ENCODE measurements at regions not wholly inside any gene's neighbourhood (a gene's known extent, or its start where the extent isn't known, plus 50 kb on each side); places are given as distances from the start of the nearest gene placed in this dataset.
"Not testable (repeated sequence)": the region's sequence is repeated elsewhere in the genome, so short reads cannot be mapped to it uniquely, and the experiment has no call there.

DNA sequence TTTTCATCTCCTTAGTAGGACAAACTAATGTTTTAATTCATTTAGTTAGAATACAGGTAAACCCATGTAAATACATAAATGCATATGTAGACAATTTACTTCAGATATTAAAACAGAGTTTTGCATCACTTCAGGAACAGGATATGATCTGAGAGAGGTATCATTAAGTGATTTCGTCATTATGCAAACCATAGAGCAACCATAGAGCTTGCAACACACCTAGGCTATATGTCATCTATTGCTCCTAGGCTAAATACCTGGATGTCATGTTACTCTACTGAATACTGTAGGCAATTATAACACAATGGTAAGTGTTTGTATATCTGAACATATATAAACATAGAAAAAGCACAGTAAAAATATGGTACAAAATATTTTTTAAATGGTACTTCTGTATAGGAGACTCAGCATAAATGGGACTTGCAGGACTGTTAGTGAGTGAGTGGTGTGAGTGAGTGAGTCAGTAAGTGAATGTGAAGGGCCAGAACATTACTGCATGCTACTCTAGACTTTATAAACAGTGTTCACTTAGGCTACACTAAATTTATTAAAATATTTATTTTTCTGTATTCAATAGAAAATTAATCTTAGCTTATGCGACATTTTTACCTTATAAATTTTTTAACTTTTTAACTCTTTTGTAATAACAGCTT, 1377.5 kb upstream of the CDH9 start:
- DNase-seq = no peak

DNA sequence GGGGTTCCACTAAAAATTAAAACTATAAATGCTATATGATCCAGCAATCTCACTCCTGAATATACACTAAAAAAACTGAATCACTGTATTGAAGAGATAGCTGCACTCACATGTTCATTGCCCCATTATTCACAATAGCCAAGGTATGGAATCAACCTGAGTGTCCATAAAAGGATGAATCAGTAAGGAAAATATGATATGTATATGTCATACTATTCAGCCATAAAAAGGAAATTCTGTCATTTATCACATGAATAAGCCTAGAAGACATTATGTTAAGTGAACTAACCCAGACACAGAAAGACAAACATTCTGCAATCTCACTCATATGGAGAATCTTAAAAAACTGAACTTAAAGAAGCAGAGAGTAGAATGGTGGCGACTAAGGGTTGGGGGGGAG, 1376.2 kb upstream of the CDH9 start:
- no peak for DNase-seq

DNA sequence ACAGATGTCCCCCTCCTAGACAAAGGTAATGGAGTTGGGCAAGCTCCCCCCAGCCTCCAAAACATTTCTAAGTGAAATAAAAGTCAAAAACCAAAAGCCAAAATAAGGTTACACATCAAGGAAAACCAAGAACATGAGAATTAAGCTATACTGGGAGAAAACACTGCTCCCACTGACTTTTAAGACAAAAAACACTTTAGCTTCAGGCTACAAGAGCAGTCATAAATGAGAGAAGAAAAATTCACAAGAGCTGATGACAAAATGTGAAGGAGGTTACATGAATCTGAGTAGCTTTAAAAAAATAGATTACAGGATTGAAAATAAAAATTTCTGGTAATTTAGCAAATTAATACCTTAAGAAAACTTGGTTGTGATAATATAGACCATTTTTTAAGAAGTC, 1370.3 kb upstream of the CDH9 start:
- no peak for DNase-seq

DNA sequence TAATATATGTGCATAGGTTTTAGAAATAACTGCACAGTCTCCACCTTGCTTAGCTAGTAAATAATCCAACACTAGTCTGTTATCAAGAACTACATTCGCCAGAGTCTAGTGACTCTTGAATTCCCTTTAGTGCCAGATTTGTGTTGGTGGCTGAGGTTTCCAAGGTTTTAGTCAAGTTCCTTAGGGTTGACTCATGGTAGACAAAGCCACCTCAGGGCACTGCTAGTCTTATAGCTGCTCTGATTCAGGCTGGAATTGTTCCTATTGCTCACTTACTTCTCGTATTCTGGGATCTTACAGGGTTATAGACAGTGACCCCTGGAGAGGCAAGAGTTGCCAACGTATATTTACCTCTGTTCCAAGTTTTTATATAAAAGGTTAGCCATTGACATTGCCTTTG, 1369.8 kb upstream of the CDH9 start:
- no peak for DNase-seq

- no peak for DNase-seq
These were observed 1366.1 kb upstream of the CDH9 start for GRCh38 chr5:28404363-28405071.

DNA sequence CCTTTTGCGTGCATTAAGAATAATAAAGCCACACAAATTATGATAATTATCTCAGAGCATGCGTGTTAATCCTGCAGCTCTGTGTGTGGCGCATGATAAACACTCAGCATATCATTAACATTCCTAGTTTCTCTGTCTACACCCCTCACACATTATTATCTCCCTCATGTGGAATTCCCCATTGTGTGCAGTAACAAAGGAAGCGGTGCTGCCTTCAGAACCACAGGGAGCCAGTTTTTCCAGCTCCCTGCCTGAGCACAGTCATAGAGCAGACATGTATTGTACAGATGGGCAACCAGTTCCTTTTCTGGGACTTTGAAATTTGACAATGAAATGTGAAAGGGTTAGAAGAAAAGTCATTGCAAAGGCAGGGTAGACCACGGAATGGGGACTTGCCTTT, 1365.5 kb upstream of the CDH9 start:
- no peak for DNase-seq

GRCh38 chr5:28402590-28403301, 1364.4 kb upstream of the CDH9 start:
- DNase-seq = no peak

GRCh38 chr5:28400076-28400475, 1361.7 kb upstream of the CDH9 start:
- no peak for DNase-seq

GRCh38 chr5:28399211-28399610, 1360.8 kb upstream of the CDH9 start:
- no peak for DNase-seq

DNA sequence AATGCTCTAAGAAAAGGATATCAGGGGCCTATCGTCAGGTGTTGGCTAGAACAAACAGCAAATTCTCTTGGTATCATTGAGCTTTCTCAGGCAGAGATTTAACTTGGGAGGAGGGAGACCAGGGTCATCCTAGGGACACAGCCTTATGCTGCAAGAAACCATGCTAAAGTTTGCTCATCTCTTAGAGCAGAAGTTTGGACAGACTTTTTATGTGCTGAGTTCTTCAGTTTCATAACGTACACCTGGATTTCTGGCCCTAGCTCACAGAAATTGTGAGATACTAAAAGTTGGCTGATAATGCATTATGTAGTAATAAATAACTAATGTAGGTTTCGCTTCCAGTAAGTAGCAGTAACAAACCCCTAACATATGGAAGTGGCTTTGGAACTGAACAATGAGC, 1359.8 kb upstream of the CDH9 start:
- no peak for DNase-seq

GRCh38 chr5:28397502-28397941, 1359.1 kb upstream of the CDH9 start:
- no peak for DNase-seq

DNA sequence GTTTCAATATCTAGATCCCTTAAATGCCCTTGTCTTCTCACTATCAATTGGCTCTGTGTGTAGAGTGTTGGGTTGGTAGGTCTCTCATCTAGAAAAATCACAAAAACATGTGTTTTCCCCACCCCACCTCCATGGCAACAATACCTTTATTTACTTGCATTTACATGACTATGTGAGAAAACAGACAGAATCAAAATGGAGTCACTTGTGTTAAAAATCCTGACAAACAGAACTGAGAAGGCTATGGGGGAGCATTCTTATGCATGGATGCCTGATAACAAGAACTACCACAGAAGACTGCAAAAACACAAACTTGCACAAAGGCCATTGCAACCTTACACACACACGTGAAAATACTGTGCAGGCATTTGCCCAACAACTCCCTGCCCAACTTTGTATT, 1352.9 kb upstream of the CDH9 start:
- no peak for DNase-seq

- DNase-seq = no peak
These were observed 1352.0 kb upstream of the CDH9 start for GRCh38 chr5:28390341-28390740.

GRCh38 chr5:28389727-28390126, 1351.3 kb upstream of the CDH9 start:
- not testable (repeated sequence) for DNase-seq

DNA sequence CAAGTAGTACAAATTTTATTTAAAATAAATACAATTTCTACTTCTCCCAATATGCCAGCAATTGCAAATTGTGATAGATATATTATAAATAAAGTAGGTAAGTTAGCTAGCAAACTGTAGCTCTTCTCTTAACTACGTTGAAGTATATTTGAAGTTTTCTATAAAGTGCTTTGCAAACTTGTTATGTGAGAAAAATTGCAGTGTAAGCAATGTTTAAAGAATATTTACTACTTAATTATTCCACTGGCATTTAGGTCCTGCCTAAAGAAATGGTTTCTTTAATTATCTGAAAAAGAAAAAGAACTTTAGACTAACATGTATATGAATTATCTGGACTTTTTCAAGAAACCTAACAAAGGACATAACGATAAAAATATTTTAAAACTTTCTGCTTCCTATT, 1350.0 kb upstream of the CDH9 start:
- no peak for DNase-seq

DNA sequence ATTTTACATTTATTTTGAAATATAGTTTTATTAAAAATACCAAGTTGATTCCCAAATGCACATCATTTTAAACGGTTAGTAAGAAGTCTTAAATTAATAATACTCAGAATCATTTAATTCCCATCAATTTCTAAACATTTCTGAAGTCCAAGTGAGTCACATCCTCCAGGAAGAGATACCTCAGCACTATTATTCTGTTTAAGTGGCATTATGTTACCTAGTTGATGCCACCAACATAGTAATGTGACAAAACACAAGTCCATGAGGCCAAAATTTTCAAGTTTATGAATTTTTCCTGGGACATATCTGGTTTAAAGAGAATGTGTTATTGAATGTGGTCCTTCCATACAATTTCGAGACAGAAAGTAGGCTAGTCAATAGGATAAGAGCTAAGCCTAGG, 1348.3 kb upstream of the CDH9 start:
- DNase-seq = no peak

- DNase-seq = no peak
These were observed 1341.8 kb upstream of the CDH9 start for GRCh38 chr5:28380167-28380566.

GRCh38 chr5:28374492-28374967, 1336.1 kb upstream of the CDH9 start:
- no peak for DNase-seq

- DNase-seq = no peak
These were observed 1332.5 kb upstream of the CDH9 start for GRCh38 chr5:28370896-28371295.

DNA sequence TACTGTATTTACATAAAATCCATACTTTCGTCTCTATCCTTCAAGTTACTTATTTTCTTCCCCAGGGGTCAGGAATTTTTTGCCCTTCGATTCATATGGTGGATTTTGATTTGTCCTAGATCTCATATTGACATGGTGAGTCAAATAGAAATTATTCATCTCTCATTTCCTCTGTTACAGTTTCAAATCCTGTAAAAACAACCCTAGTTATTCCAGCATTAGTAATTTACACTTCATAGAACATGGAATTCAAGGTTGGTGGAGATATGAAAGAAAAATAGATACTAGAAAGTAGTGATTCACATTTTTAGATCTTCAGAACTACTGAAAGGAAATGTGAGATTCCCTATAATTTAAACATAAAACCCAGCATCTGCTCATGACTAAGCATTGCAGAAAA, 1331.0 kb upstream of the CDH9 start:
- DNase-seq = no peak

GRCh38 chr5:28355831-28356230, 1317.4 kb upstream of the CDH9 start:
- DNase-seq = no peak

GRCh38 chr5:28346696-28347095, 1308.3 kb upstream of the CDH9 start:
- no peak for DNase-seq

DNA sequence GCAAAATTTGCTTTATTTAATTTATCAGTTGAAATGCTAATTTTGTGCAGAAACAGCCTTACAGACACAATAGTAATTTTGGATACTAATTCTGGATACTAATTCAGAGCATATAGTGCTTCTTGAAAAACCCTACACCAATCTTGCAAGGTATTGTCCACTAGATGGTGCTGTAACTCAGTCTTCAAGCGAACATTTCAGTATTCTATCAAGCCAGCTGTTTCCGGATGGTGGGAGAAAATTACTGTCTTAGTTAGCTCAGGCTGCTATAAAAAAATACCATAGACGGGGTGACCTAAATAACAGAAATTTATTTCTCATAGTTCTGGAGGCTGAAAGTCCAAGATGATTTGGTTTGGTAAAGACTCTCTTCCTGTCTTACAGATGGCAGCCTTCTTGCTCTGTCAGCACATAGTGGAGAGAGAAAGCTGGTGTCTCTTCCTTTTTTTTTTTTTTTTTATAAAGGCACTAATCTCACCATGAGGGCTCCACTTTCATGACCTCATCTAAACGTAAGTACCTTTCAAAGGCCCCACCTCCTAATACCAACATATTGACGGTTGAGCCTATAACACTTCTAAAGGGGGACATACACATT, 1306.5 kb upstream of the CDH9 start:
- peak; percentile 28 for DNase-seq

- DNase-seq = no peak
These were observed 1290.8 kb upstream of the CDH9 start for GRCh38 chr5:28329176-28329575.

Measured in NCI-H1092 (cell line).